ENCODE measurements at regions not wholly inside any gene's neighbourhood (a gene's known extent, or its start where the extent isn't known, plus 50 kb on each side); places are given as distances from the start of the nearest gene placed in this dataset.

DNA sequence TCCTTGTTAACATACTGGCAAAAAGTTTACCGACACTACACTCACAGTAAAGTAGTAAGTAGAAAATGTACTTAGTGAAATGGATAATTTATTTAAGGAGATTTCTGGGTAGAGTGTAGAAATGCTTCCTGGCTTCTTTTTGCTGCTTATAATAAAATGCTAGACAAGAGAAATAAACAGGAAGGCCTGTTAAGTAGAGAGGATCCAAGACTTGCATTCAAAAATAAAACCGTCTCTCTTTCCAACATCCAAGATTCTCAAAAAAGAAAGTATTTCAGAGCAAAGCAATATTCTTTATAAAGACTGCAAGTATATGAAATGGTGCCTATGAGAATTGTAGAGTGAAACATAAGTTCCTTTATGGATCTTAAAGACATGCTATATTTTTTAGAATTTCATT, 77.0 kb upstream of the CNTN6 start:
- TF ChIP-seq, protein P1, sequence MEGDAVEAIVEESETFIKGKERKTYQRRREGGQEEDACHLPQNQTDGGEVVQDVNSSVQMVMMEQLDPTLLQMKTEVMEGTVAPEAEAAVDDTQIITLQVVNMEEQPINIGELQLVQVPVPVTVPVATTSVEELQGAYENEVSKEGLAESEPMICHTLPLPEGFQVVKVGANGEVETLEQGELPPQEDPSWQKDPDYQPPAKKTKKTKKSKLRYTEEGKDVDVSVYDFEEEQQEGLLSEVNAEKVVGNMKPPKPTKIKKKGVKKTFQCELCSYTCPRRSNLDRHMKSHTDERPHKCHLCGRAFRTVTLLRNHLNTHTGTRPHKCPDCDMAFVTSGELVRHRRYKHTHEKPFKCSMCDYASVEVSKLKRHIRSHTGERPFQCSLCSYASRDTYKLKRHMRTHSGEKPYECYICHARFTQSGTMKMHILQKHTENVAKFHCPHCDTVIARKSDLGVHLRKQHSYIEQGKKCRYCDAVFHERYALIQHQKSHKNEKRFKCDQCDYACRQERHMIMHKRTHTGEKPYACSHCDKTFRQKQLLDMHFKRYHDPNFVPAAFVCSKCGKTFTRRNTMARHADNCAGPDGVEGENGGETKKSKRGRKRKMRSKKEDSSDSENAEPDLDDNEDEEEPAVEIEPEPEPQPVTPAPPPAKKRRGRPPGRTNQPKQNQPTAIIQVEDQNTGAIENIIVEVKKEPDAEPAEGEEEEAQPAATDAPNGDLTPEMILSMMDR (IDR thresholded peaks at IDR 0.05; ENCODE audit: low read depth, low read length) = no peak
- TF ChIP-seq POLR2A (IDR thresholded peaks at IDR 0.05; ENCODE audit: extremely low read depth, insufficient read length) (no peak), MYC (IDR thresholded peaks at IDR 0.05; ENCODE audit: low read depth, low read length) (no peak)
- TF ChIP-seq, protein P2, sequence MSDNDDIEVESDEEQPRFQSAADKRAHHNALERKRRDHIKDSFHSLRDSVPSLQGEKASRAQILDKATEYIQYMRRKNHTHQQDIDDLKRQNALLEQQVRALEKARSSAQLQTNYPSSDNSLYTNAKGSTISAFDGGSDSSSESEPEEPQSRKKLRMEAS (IDR thresholded peaks at IDR 0.05; ENCODE audit: low read depth, low read length) = no peak
